PC-3 (cell line): ENCODE measurements at regions not wholly inside any gene's neighbourhood (a gene's known extent, or its start where the extent isn't known, plus 50 kb on each side); places are given as distances from the start of the nearest gene placed in this dataset.

Experiments used
- ATAC-seq: fragments of 200-7000 bp; cut with Tn5 transposase; 2 replicates; pipeline ENCODE4 v1.9.1; 2020; ENCODE audit warnings: mild to moderate bottlenecking, moderate library complexity
- BruUV-seq: library from RNA; stranded (reverse); fragments of 400-500 nt; replicated peaks from 2 replicates; lab custom pipeline; 2021; lab: Mats Ljungman, UMichigan
- CTCF ChIA-PET: fragments of 300-600 bp; sonication (Branson Sonifier 250); formaldehyde crosslinking; loops from one replicate; lab custom pipeline; 2022; ENCODE audit warnings: antibody characterized with exemption; lab: Charles Lee
- POLR2A ChIA-PET: fragments of 300-600 bp; sonication (Branson Sonifier 250); formaldehyde crosslinking; loops from one replicate; lab custom pipeline; 2022; ENCODE audit warnings: antibody characterized with exemption; ENCODE audit not compliant: unreplicated experiment; lab: Charles Lee
- DNase-seq: peaks from one replicate; pipeline ENCODE4 v3.0.0-alpha.2; 2015
- H2AFZ ChIP-seq: fragments of 300-600 bp; sonication (generic); 2 replicates; pipeline ENCODE4 v1.6.0; 2016; ENCODE audit warnings: antibody characterized with exemption, low read length
- H3F3A ChIP-seq: fragments of 300-600 bp; sonication (generic); one replicate; pipeline ENCODE4 v1.6.0; 2017; ENCODE audit warnings: antibody characterized with exemption, low read length, control low read depth, mild to moderate bottlenecking; ENCODE audit not compliant: unreplicated experiment
- H3K27ac ChIP-seq: fragments of 300-600 bp; sonication (generic); 2 replicates; pipeline ENCODE4 v1.5.1; 2016; ENCODE audit warnings: mild to moderate bottlenecking, low read length
- H3K27me3 ChIP-seq: fragments of 300-600 bp; sonication (generic); 2 replicates; pipeline ENCODE4 v1.6.1; 2016; ENCODE audit warnings: low read length, mixed read lengths
- H3K36me3 ChIP-seq: fragments of 300-600 bp; sonication (generic); 2 replicates; pipeline ENCODE4 v1.6.1; 2016; ENCODE audit warnings: low read depth, mixed run types, low read length, mixed read lengths
- H3K4me1 ChIP-seq: fragments of 300-600 bp; sonication (generic); 2 replicates; pipeline ENCODE4 v1.5.1; 2016; ENCODE audit warnings: low read length; ENCODE audit not compliant: insufficient read depth
- H3K4me2 ChIP-seq: fragments of 300-600 bp; sonication (generic); 2 replicates; pipeline ENCODE4 v1.6.0; 2016; ENCODE audit warnings: low read length
- H3K4me3 ChIP-seq: fragments of 300-600 bp; sonication (generic); 2 replicates; pipeline ENCODE4 v1.5.1; 2016; ENCODE audit warnings: mild to moderate bottlenecking, low read length, mixed read lengths
- H3K79me2 ChIP-seq: fragments of 300-600 bp; sonication (generic); 2 replicates; pipeline ENCODE4 v1.6.1; 2017; ENCODE audit warnings: low read length, mixed read lengths
- H3K9ac ChIP-seq: fragments of 300-600 bp; sonication (generic); 2 replicates; pipeline ENCODE4 v1.6.0; 2016; ENCODE audit warnings: mild to moderate bottlenecking, low read length
- H3K9me2 ChIP-seq: fragments of 300-600 bp; sonication (generic); replicated peaks from 2 replicates; pipeline ENCODE4 v1.6.1; 2016; ENCODE audit warnings: mixed run types, low read length, mixed read lengths
- H3K9me3 ChIP-seq: fragments of 300-600 bp; sonication (generic); 2 replicates; pipeline ENCODE4 v1.6.1; 2016; ENCODE audit warnings: low read length, mixed read lengths
- H4K20me1 ChIP-seq: fragments of 300-600 bp; sonication (generic); 2 replicates; pipeline ENCODE4 v1.6.1; 2016; ENCODE audit warnings: low read length, mixed read lengths
- CTCF ChIP-seq: fragments of 300-600 bp; sonication (generic); conservative IDR thresholded peaks from 2 replicates; pipeline ENCODE4 v1.5.1; 2017; ENCODE audit warnings: antibody characterized with exemption, low read depth, mild to moderate bottlenecking, low read length
- EZH2 ChIP-seq: fragments of 300-600 bp; sonication (generic); IDR thresholded peaks from one replicate; pipeline ENCODE4 v1.6.1; 2017; ENCODE audit warnings: antibody characterized with exemption, mild to moderate bottlenecking, low read length; ENCODE audit not compliant: unreplicated experiment
- EZH2phosphoT487 ChIP-seq: fragments of 300-600 bp; sonication (generic); IDR thresholded peaks from 2 replicates; pipeline ENCODE4 v1.6.1; 2018; ENCODE audit warnings: mild to moderate bottlenecking, antibody characterized with exemption, low read length, borderline replicate concordance
- intact Hi-C: fragments of 100-400 bp; cut with micrococcal nuclease; formaldehyde crosslinking; loops from 2 replicates; pipeline ENCODE4 v1.9.0; 2023

GRCh38 chr2:8312861-8313830 lies 368.7 kb upstream of the ID2 start:
- H3K9me3 ChIP-seq, result no peaks in the 10 kb centered on the region
- ATAC-seq (peak; percentile 84), DNase-seq (peak; percentile 74)
- no peaks in the 10 kb centered on the region for H3K79me2 ChIP-seq
- H3K27ac ChIP-seq, result 0 out of 2 replicates have a peak overlapping the region, but pooled peaks have one; percentile 0
- ChIA-PET POLR2A (interaction anchor here (0.7 kb wide), 1 partner anchor 132 kb away, joined by 6 read pairs; no protein-coding TSS in a partner anchor), CTCF (no interaction called here)
- no peak overlapping the region for H3K4me3 ChIP-seq
- no peak overlapping the region for H3K9ac ChIP-seq
- intact Hi-C loops, result loop anchor here (2.0 to 5.0 kb wide), 2 partner anchors 74 to 366 kb away; no protein-coding TSS in a partner anchor
- H3K4me2 ChIP-seq, result peak overlapping the region; percentile 57
- no peaks in the 10 kb centered on the region for H3K9me2 ChIP-seq
- BruUV-seq, result no TSS peak
- H4K20me1 ChIP-seq, result no peaks in the 10 kb centered on the region
- no peaks in the 10 kb centered on the region for H3K27me3 ChIP-seq
- TF ChIP-seq EZH2 (no peak), CTCF (no peak), EZH2phosphoT487 (no peak)
- H3F3A ChIP-seq, result no peaks in the 10 kb centered on the region
- no peak overlapping the region for H2AFZ ChIP-seq
- no peaks in the 10 kb centered on the region for H3K36me3 ChIP-seq
- peaks cover 23% of the 10 kb centered on the region for H3K4me1 ChIP-seq

DNA sequence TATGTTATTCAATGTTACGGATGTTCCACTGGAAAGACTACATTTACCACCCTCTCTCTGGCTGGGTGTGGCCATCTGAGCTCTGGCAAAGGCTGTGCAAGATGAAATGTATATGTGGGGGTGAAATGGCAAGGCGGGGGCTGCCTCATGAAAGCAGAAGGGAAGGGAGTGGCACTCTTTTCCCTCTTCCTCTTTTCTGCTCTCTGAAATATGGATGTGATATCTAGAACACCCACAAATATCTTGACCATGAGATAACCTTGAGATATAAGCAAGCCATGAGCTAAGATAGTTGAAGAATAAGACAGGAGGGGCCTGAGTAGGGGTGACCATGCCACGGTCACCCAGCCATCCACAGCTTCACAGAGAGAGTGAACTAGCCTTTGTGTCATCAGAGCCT lies 367.8 kb upstream of the ID2 start:
- H3K27ac ChIP-seq, result no peak overlapping the region
- H3K4me2 ChIP-seq, result no peak overlapping the region
- H3K36me3 ChIP-seq, result no peaks in the 10 kb centered on the region
- H3K9ac ChIP-seq, result no peak overlapping the region
- no peak for ATAC-seq
- DNase-seq, result no peak
- no peak for TF ChIP-seq EZH2phosphoT487
- no peak for TF ChIP-seq CTCF
- TF ChIP-seq EZH2, result no peak
- H3K9me3 ChIP-seq, result no peaks in the 10 kb centered on the region
- no TSS peak for BruUV-seq
- no peaks in the 10 kb centered on the region for H4K20me1 ChIP-seq
- POLR2A ChIA-PET, result no interaction called here
- intact Hi-C loops, result loop anchor here (5.0 kb wide), 1 partner anchor 73 kb away; no protein-coding TSS in a partner anchor
- H3F3A ChIP-seq, result no peaks in the 10 kb centered on the region
- no peaks in the 10 kb centered on the region for H3K9me2 ChIP-seq
- H3K27me3 ChIP-seq, result no peaks in the 10 kb centered on the region
- H3K4me3 ChIP-seq, result no peak overlapping the region
- H3K79me2 ChIP-seq, result no peaks in the 10 kb centered on the region
- peaks cover 23% of the 10 kb centered on the region for H3K4me1 ChIP-seq
- no peak overlapping the region for H2AFZ ChIP-seq
- CTCF ChIA-PET, result no interaction called here
